A172 (cell line): ENCODE measurements at regions not wholly inside any gene's neighbourhood (a gene's known extent, or its start where the extent isn't known, plus 50 kb on each side); places are given as distances from the start of the nearest gene placed in this dataset.

ENCODE experiments used
- DNase-seq: peaks from one replicate; pipeline ENCODE4 v3.0.0-alpha.2; 2015; ENCODE audit warnings: low spot score

DNA sequence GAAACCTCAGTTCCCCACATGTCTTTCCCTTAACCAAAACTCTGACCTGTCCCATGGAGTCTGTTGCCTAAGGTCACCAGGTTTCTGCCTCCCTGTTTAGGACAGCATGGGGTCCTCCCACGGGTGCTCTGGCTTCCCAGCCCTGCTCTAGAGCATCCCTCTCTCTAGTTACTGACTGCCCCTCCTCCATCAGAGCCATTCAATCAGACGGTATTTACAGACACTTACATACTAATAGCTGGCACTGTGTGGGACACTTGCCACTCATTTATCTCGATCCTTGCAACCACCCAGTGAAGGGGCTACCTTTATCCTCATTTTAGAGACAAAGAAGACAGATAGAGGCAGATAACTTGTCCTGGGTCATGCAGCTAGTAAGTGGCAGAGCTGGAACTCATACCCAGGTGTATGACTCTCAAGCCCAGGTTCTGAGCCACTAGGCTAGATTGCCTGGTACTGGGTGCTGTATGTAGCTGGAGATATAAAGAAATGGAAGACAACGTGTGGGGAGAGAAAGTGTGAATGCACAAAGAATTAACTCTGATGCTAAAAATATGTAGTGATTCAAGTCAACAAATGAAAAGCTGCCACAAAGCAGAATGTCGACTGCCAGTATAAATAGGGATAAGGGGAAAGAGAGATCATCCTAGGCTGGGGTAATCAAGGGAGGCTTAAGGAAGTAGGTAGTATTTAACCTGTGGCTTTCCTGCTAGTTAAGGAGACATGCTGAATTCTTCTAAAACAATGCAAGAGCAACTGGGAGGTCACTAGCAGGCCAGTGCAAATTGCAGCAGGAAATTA, 52.5 kb upstream of the PDE8B start:
- DNase-seq: no peak

DNA sequence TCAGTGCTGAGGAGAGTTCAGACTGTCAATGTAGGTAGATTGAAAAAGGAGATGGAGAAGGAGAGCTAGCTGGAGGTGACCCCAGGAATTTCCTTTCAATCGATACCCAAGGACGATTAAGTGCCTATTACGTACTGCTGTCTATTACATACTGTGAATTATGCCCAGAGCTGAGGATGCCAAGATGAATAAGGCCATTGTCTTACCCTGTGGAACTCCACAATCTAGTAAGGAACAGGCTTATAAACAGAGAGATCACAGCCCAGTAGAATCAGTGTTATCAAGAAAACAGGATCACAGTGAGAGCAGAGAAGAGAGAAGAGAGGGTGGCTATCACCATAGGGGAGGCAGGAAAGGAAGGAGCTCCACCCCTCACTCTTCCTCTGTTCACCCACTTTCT, 54.1 kb upstream of the PDE8B start:
- no peak for DNase-seq

DNA sequence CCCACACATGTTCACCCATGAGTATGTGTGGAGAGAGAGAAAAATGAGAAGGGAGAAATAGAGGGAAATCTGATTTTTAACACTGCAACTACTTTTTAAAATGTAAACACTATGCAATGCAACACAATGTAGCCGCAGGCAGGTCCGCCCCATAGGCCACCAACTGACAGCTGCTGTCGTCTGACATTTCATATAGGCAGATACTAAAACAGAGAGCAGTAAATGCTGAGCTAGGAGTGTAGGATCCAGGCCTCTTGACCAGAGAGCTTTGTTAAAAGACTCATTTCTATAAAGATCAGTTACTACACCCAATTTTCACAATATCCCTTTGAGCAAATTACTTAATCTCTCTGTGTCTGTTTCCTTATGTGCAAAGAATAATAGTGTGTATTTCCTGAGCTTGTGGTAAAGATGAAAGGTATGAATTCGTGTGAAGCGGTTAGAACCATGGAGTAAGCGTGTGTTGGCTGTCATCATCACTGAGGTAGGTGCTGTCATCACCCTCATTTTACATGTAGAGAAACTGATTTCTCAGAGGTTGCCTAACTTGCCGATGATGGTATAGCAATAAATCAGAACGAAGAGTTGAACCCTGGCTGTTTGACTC, 55.2 kb upstream of the PDE8B start:
- DNase-seq: no peak

DNA sequence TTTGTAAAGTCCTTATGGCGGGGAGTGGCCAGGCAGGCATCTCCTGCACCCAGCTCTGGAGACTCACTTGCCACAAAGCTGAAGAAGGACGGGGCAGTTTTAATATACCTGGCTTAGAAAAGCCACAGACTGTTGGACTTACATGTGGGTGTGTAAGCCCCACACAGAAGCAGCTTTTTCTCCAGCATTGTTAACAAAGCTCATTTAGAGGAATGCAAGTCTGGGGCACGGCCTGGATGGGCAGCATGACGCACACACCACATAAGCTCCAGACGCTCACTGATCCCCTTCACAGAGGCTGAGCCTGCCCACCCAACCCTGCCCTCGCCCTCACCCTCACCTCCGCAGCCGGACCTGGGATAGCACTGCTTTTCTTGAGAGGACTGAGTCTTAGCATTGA, 58.0 kb upstream of the PDE8B start:
- no peak for DNase-seq

DNA sequence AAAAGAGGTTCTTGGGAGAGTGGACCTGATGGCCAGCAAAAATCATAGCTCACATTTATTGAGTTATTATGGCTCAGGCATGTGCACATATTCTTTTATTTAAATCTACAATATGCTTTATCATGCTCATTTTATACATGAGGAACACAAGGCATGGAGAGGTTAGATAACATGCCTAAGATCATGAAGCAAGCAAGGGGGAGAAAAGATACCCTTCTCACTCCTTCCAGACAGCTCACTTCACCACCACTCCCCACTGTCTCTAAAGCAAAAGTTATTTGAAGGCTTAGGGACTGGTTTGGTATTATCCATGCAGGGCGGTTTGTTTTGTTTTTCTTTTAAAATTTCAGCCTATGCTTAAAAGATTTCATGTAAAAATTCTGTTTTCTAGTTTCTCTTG, 59.0 kb upstream of the PDE8B start:
- DNase-seq: no peak

DNA sequence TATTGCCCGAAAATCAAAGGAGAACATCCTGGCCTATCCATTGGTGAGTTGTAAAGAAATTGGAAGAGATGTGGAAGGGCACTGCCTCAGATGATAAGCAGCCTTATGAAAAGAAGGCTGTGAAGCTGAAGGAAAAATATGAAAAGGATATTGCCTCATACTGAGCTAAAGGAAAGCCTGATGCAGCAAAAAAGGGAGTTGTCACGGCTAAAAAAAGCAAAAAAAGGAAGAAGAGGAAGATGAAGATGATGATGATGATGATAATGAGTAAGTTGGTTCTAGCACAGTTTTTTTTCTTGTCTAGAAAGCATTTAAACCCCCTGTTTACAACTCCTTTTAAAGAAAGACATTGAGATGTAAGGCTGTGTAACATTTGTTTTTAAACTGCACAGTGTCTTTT, 59.8 kb upstream of the ZBED3 start:
- DNase-seq: no peak

DNA sequence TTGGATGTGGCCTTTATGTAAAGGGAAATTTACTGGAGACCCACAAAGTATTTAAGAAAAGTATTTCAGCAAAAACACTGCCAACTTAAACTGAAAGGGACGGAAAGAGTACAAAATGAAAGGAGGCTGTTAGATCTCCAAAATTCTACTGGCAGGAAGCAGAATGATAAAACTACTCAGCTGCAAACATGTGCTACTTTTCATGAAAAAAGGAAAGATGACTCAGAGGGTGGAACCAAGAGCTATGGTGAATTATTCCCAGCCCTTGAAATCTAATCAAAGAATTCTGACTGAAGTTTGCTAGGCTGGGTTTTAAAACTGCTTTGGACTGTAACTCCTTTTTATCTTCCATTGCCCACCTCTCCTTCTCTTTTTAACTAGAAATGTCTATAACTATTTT, 58.6 kb upstream of the ZBED3 start:
- DNase-seq: peak; percentile 47

DNA sequence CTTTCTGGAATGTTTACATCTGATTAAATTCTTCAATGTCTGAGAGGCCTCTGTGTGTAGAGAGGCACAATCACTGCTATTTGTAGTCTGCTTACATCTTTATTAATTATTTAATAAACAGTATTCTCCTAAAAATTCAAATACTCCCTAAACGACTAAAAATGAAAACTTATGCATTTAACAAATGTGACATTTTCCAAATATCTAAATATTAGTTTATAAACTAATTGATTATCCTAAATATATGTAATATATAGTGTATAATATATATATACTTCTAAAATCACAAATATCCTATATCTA, 57.7 kb upstream of the ZBED3 start:
- DNase-seq: no peak

DNA sequence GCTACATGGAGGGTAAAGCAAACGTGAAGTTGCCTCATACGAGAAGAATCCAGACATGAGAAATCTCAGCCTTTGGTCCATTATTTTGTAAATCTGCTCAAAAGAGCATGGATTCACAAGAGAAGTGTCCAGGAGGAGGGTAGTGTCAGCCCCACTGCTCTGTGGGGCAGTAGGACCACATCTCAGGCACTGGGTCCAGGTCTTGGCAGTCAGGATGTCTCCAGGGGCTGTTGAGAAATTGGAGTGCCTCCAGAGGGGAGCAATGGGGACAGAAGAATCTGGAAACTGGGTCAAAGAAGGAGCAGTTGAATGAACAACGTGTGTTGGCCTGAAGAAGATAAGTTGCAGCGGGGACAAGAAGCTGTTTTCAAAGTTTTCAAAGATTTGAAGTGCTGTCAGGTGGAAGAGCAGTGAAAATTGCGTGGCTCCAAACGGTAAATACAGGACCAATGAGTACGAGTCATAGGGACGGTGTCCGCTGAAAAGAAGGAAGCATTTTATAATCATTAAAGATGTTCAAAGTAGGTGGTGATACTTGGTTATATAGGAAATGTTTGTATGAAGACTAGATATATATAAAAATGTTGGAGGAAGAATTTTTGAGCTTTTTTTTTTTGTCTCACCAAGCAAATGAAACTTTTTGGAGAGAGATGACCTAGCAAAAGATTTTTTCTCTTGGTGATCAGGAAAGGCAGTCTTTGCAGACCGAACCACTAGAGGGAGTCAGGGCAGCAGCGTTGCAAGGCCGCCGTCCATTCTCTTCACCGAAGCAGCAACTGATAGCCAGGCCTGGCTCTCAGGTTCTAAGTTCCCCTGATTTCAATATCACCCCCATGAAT, 57.1 kb upstream of the ZBED3 start:
- DNase-seq: peak; percentile 79

DNA sequence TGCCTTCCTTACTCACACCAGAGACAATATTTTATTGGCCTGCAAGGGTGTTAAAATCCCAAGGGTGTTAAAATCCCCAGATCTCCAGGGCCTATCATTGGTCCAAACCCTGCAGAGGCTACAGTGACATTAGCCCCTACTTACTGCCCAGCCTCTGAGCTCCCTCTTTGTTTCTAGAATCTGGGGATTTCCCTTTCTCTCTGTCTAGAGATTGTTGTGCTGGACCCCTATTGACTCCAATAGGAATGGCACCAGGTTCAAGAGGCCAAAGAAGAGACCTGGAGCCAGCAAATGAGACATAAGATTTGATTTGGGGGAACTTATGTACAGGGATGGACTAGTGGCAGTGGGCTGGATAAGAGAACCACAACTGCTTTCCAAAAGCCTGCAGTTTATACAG, 53.3 kb upstream of the ZBED3 start:
- no peak for DNase-seq

DNA sequence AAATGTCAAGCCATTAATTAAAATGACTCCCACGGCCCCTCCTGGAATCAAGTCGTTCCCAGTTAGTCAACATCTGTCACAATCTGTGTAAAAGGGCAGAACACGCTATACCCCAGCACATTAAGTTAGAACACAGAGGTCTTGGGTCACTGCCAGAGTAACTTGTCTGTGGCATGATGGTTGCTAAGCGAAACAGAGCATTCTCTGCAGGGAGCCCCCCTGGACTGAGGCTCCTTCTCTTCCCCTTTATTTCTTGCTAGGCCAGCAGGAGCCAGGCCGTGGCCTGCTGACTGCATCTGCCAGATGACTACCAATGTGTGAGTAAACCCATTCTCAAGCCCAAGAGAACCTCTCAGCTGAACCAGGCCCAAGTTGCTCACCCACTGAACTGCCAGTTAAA, 51.9 kb upstream of the ZBED3 start:
- DNase-seq: no peak
